ENCODE measurements at regions not wholly inside any gene's neighbourhood (a gene's known extent, or its start where the extent isn't known, plus 50 kb on each side); places are given as distances from the start of the nearest gene placed in this dataset.

DNA sequence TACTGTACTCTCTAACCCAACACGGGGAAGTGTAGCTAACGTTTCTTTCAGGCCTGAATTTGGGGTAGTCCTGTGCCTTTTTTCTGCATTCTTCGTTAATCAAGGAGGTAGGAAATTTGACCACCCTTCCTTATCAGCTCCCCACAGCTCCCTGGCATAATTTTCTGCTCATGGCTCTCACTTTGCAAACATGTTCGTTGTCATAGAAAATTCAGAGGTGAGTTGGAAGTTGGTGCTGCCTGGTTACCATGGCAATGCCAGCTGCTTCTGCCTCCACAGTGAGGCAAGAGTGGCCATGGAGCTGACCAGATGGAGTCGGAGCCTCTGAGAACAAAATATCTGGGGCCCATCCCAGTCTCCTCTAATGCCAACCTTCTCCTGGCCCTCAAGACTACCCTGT is 116.6 kb upstream of the BOD1 start:
- H3K27ac ChIP-seq (ENCODE audit: low read length): no peak overlapping the region

DNA sequence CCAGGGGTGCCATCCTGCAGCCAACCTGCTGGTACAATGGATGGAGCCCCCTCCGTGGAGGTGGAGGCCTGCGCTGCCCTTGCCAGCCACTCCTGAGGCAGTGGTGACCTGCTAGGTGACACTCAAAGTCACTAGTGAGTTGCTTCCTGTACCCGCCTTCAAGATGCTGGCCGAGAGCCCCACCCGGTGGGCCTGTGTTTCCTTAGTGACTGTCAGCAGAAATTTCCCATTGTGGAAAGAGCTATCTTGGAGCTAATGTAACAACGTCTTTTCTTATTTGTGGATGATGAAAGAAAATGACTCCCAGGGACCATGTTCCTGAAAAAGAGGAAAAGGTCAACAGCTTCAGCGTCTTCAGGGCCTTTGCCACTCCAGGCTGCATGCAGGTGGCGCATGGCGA is 117.0 kb upstream of the BOD1 start:
- peak in 1 of 2 donors; percentile 27 for DNase-seq
- Histone ChIP-seq H3K4me3 (ENCODE audit: low read length) (no peak overlapping the region), H3K9me3 (ENCODE audit: control insufficient read depth, low read depth, low read length) (no peaks in the 10 kb centered on the region), H3K27me3 (ENCODE audit: control insufficient read depth, insufficient read depth, low read length) (no peaks in the 10 kb centered on the region), H3K27ac (ENCODE audit: low read length) (no peak overlapping the region), H3K36me3 (ENCODE audit: control insufficient read depth, insufficient read depth, low read length) (no peaks in the 10 kb centered on the region), H3K4me1 (ENCODE audit: control insufficient read depth, insufficient read depth, low read length) (peaks cover 33% of the 10 kb centered on the region)
- no CpG with 5 or more reads among the region's 9 CpGs for WGBS (ENCODE audit: insufficient coverage, low lambda C conversion rate)

More for the DNA sequence above, 116.6 kb upstream of the BOD1 start:
- Histone ChIP-seq H3K27me3 (ENCODE audit: control insufficient read depth, insufficient read depth, low read length) (no peaks in the 10 kb centered on the region), H3K4me1 (ENCODE audit: control insufficient read depth, insufficient read depth, low read length) (peaks cover 35% of the 10 kb centered on the region), H3K4me3 (ENCODE audit: low read length) (no peak overlapping the region), H3K36me3 (ENCODE audit: control insufficient read depth, insufficient read depth, low read length) (no peaks in the 10 kb centered on the region), H3K9me3 (ENCODE audit: control insufficient read depth, low read depth, low read length) (no peaks in the 10 kb centered on the region)
- no peak for DNase-seq
- WGBS (ENCODE audit: insufficient coverage, low lambda C conversion rate): 100% methylated on average over 1 of the region's 5 CpGs

- H3K4me1 ChIP-seq (ENCODE audit: control insufficient read depth, insufficient read depth, low read length): peaks cover 27% of the 10 kb centered on the region
- H3K27ac ChIP-seq (ENCODE audit: low read length): no peak overlapping the region
- no peak for DNase-seq
- no CpG with 5 or more reads among the region's 18 CpGs for WGBS (ENCODE audit: insufficient coverage, low lambda C conversion rate)
- no peaks in the 10 kb centered on the region for H3K36me3 ChIP-seq (ENCODE audit: control insufficient read depth, insufficient read depth, low read length)
- no peak overlapping the region for H3K4me3 ChIP-seq (ENCODE audit: low read length)
- no peaks in the 10 kb centered on the region for H3K9me3 ChIP-seq (ENCODE audit: control insufficient read depth, low read depth, low read length)
- no peaks in the 10 kb centered on the region for H3K27me3 ChIP-seq (ENCODE audit: control insufficient read depth, insufficient read depth, low read length)
These were observed 117.5 kb upstream of the BOD1 start for GRCh38 chr5:173733831-173734501.

GRCh38 chr5:173734716-173735115 is 118.3 kb upstream of the BOD1 start:
- H3K27ac ChIP-seq (ENCODE audit: low read length): no peak overlapping the region
- no CpG with 5 or more reads among the region's 10 CpGs for WGBS (ENCODE audit: insufficient coverage, low lambda C conversion rate)

DNA sequence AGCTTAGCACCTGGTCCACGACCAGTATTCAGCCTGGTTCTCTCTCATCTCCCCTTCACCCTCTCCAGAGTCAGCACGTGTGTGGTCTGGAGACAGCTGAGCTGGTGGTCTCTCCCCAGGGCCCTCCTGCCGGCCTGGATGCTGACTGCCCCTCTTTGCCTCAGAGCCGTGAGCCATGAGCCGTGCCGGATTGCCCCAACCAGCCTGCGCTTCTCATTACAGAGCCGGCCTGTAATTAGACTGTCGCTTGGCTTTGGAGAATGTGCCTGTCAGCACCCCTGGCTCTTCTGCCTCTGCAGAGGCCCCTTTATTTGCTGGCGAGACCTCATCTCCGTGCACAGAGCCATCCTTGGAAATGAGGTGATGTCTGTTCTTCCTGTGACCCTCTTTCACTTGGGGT is 118.7 kb upstream of the BOD1 start:
- H3K36me3 ChIP-seq (ENCODE audit: control insufficient read depth, insufficient read depth, low read length): no peaks in the 10 kb centered on the region
- no peak for DNase-seq
- peak overlapping the region; percentile 4 for H3K27ac ChIP-seq (ENCODE audit: low read length)
- WGBS (ENCODE audit: insufficient coverage, low lambda C conversion rate): no CpG with 5 or more reads among the region's 11 CpGs
- no peaks in the 10 kb centered on the region for H3K27me3 ChIP-seq (ENCODE audit: control insufficient read depth, insufficient read depth, low read length)
- H3K9me3 ChIP-seq (ENCODE audit: control insufficient read depth, low read depth, low read length): no peaks in the 10 kb centered on the region
- peaks cover 23% of the 10 kb centered on the region for H3K4me1 ChIP-seq (ENCODE audit: control insufficient read depth, insufficient read depth, low read length)
- no peak overlapping the region for H3K4me3 ChIP-seq (ENCODE audit: low read length)

More at GRCh38 chr5:173734716-173735115, 118.3 kb upstream of the BOD1 start:
- no peak for DNase-seq
- peaks cover 23% of the 10 kb centered on the region for H3K4me1 ChIP-seq (ENCODE audit: control insufficient read depth, insufficient read depth, low read length)
- no peak overlapping the region for H3K4me3 ChIP-seq (ENCODE audit: low read length)
- no peaks in the 10 kb centered on the region for H3K27me3 ChIP-seq (ENCODE audit: control insufficient read depth, insufficient read depth, low read length)
- no peaks in the 10 kb centered on the region for H3K36me3 ChIP-seq (ENCODE audit: control insufficient read depth, insufficient read depth, low read length)
- no peaks in the 10 kb centered on the region for H3K9me3 ChIP-seq (ENCODE audit: control insufficient read depth, low read depth, low read length)

GRCh38 chr5:173735691-173736090 is 119.2 kb upstream of the BOD1 start:
- peak overlapping the region; percentile 4 for H3K27ac ChIP-seq (ENCODE audit: low read length)
- no CpG with 5 or more reads among the region's 5 CpGs for WGBS (ENCODE audit: insufficient coverage, low lambda C conversion rate)
- DNase-seq: no peak
- H3K4me1 ChIP-seq (ENCODE audit: control insufficient read depth, insufficient read depth, low read length): peaks cover 23% of the 10 kb centered on the region
- no peaks in the 10 kb centered on the region for H3K9me3 ChIP-seq (ENCODE audit: control insufficient read depth, low read depth, low read length)
- H3K4me3 ChIP-seq (ENCODE audit: low read length): no peak overlapping the region
- no peaks in the 10 kb centered on the region for H3K36me3 ChIP-seq (ENCODE audit: control insufficient read depth, insufficient read depth, low read length)
- no peaks in the 10 kb centered on the region for H3K27me3 ChIP-seq (ENCODE audit: control insufficient read depth, insufficient read depth, low read length)

DNA sequence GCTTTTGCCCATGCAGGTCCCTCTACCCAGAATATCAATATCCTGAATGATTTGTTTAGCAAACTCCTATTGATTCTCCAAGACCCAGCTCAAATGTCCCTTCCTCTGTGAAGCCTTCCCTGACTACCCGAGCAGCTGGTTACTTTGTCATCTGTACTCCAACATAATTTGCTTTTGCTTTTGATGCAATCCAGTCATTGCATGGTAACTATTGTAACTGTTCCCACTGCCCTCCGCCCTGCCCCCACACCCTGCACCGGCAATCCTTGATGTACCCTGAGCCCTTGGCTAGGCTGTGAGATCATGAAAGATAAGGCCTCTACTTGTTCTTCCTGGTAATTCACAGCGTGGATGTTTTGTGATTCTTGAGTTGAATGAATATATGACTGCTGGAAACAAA is 119.9 kb upstream of the BOD1 start:
- H3K36me3 ChIP-seq (ENCODE audit: control insufficient read depth, insufficient read depth, low read length): no peaks in the 10 kb centered on the region
- peaks cover 23% of the 10 kb centered on the region for H3K4me1 ChIP-seq (ENCODE audit: control insufficient read depth, insufficient read depth, low read length)
- peak; percentile 75 to 86 for DNase-seq
- no peaks in the 10 kb centered on the region for H3K27me3 ChIP-seq (ENCODE audit: control insufficient read depth, insufficient read depth, low read length)
- H3K4me3 ChIP-seq (ENCODE audit: low read length): no peak overlapping the region
- no peaks in the 10 kb centered on the region for H3K9me3 ChIP-seq (ENCODE audit: control insufficient read depth, low read depth, low read length)
- peak overlapping the region; percentile 97 for H3K27ac ChIP-seq (ENCODE audit: low read length)
- WGBS (ENCODE audit: insufficient coverage, low lambda C conversion rate): 11% methylated on average over 1 of the region's 4 CpGs

DNA sequence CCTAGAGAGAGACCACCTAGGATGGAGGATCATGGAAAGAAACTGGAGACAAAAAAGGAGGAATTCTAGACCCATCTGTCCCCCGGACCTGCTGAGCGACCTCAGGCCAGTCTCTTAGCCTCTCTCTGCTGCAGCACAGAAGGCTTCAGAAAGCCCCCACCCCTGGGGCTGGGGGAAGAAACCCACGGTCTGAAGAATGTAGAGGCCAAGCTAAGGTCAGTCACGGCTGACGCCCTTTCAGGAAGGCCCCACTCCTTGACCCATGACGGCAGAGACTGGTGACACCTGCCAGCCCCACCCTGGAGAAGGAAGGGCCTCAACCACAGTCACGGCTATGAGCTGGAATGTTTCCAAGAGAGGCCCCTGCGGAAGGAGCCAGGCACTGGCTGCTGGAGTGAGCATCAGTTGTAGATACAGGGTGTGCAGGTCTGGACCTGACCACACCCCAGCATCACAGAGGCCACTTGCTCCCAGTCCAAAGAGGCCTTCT is 120.5 kb upstream of the BOD1 start:
- no peak overlapping the region for H3K4me3 ChIP-seq (ENCODE audit: low read length)
- no CpG with 5 or more reads among the region's 8 CpGs for WGBS (ENCODE audit: insufficient coverage, low lambda C conversion rate)
- no peaks in the 10 kb centered on the region for H3K9me3 ChIP-seq (ENCODE audit: control insufficient read depth, low read depth, low read length)
- no peaks in the 10 kb centered on the region for H3K36me3 ChIP-seq (ENCODE audit: control insufficient read depth, insufficient read depth, low read length)
- H3K27me3 ChIP-seq (ENCODE audit: control insufficient read depth, insufficient read depth, low read length): no peaks in the 10 kb centered on the region
- peak; percentile 96 to 97 for DNase-seq
- peak overlapping the region; percentile 97 for H3K27ac ChIP-seq (ENCODE audit: low read length)
- peaks cover 24% of the 10 kb centered on the region for H3K4me1 ChIP-seq (ENCODE audit: control insufficient read depth, insufficient read depth, low read length)

- H3K27ac ChIP-seq (ENCODE audit: low read length): no peak overlapping the region
- DNase-seq: no peak
- H3K36me3 ChIP-seq (ENCODE audit: control insufficient read depth, insufficient read depth, low read length): no peaks in the 10 kb centered on the region
- peaks cover 47% of the 10 kb centered on the region for H3K4me1 ChIP-seq (ENCODE audit: control insufficient read depth, insufficient read depth, low read length)
- no peak overlapping the region for H3K4me3 ChIP-seq (ENCODE audit: low read length)
- H3K9me3 ChIP-seq (ENCODE audit: control insufficient read depth, low read depth, low read length): no peaks in the 10 kb centered on the region
- no peaks in the 10 kb centered on the region for H3K27me3 ChIP-seq (ENCODE audit: control insufficient read depth, insufficient read depth, low read length)
- WGBS (ENCODE audit: insufficient coverage, low lambda C conversion rate): 95% methylated on average over 2 of the region's 5 CpGs
These were observed 123.3 kb upstream of the BOD1 start for GRCh38 chr5:173739741-173740140.

DNA sequence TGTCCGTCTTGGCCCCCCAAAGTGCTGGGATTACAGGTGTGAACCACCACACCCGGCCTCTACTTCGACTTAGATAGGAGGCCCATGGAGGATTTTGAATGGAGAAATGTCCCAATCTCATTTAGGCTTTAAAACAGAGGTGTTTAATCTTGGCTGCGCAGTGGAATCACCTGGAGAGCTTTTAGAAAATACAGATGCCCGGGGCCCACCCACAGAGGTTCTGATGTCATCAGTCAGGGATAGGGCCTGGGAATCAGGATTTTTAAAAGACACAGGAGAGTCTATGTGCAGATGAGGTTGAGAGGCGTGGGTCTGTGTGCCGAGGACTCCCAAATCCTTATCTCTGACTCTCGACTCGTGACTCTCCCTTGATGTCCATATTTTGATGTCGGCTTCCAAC is 124.0 kb upstream of the BOD1 start:
- H3K36me3 ChIP-seq (ENCODE audit: control insufficient read depth, insufficient read depth, low read length): no peaks in the 10 kb centered on the region
- no peaks in the 10 kb centered on the region for H3K27me3 ChIP-seq (ENCODE audit: control insufficient read depth, insufficient read depth, low read length)
- H3K27ac ChIP-seq (ENCODE audit: low read length): no peak overlapping the region
- no peaks in the 10 kb centered on the region for H3K9me3 ChIP-seq (ENCODE audit: control insufficient read depth, low read depth, low read length)
- H3K4me1 ChIP-seq (ENCODE audit: control insufficient read depth, insufficient read depth, low read length): peaks cover 48% of the 10 kb centered on the region
- 90% methylated on average over 2 of the region's 10 CpGs for WGBS (ENCODE audit: insufficient coverage, low lambda C conversion rate)
- no peak overlapping the region for H3K4me3 ChIP-seq (ENCODE audit: low read length)
- no peak for DNase-seq

DNA sequence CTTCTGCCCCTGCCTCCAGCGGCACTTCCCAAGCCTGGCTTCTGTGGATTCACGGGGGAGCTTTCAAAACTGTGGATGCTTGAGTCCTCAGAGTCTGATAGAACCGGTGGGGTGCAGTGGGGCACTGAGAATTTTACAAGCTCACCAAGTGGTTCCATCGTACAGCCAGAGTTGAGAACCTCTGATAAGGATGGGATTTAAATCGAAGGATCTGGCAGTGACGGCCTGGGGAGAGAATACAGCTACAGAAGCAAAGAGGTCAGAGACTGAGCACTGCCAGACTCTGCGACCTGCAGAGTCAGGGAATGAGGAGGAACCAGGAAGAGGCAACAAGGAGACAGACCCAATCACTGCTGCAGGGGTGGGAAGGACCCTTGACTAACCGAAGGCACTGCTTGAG is 124.6 kb upstream of the BOD1 start:
- no peak overlapping the region for H3K27ac ChIP-seq (ENCODE audit: low read length)
- peaks cover 44% of the 10 kb centered on the region for H3K4me1 ChIP-seq (ENCODE audit: control insufficient read depth, insufficient read depth, low read length)
- WGBS (ENCODE audit: insufficient coverage, low lambda C conversion rate): no CpG with 5 or more reads among the region's 8 CpGs
- H3K4me3 ChIP-seq (ENCODE audit: low read length): no peak overlapping the region
- H3K36me3 ChIP-seq (ENCODE audit: control insufficient read depth, insufficient read depth, low read length): no peaks in the 10 kb centered on the region
- no peaks in the 10 kb centered on the region for H3K27me3 ChIP-seq (ENCODE audit: control insufficient read depth, insufficient read depth, low read length)
- DNase-seq: no peak
- H3K9me3 ChIP-seq (ENCODE audit: control insufficient read depth, low read depth, low read length): no peaks in the 10 kb centered on the region

Measured in large intestine (tissue), 3 donors.